Adrenal gland (tissue), 9 donors: ENCODE measurements at regions not wholly inside any gene's neighbourhood (a gene's known extent, or its start where the extent isn't known, plus 50 kb on each side); places are given as distances from the start of the nearest gene placed in this dataset.

Experiments used
- DNase-seq, 7 donors: peaks; one replicate each; pipeline ENCODE4 v3.0.0-alpha.2; 2019 to 2020
- H3K27ac ChIP-seq, 5 donors: fragments of 200-600 bp; sonication (generic) in 4 of 5; 1 replicate in 3 of 5; 2 replicates in 2 of 5; pipeline versions ENCODE4 v1.5.1 to v1.8.0; 2016 to 2020; ENCODE audit warnings: mild to moderate bottlenecking in 1 of 5
- H3K27me3 ChIP-seq: fragments of 200-600 bp; 2 replicates; pipeline ENCODE4 v1.8.0; 2021
- H3K36me3 ChIP-seq, 2 donors: fragments of 200-600 bp; replicated peaks in 1 of 2; 1 replicate in 1 of 2; 2 replicates in 1 of 2; pipeline versions ENCODE4 v1.5.1 to v1.8.0; 2018 to 2022
- H3K4me1 ChIP-seq, 2 donors: fragments of 200-600 bp; replicated peaks in 1 of 2; 1 replicate in 1 of 2; 2 replicates in 1 of 2; pipeline versions ENCODE4 v1.5.1 to v1.8.0; 2018 to 2021
- H3K4me3 ChIP-seq, 4 donors: fragments of 200-600 bp; sonication (generic) in 3 of 4; one replicate each; pipeline ENCODE4 v1.5.1; 2016 to 2018
- H3K9me3 ChIP-seq, 3 donors: fragments of 200-600 bp; sonication (generic) in 1 of 3; replicated peaks in 1 of 3; 1 replicate in 2 of 3; 2 replicates in 1 of 3; pipeline versions ENCODE4 v1.5.1 to v1.8.0; 2016 to 2021
- CTCF ChIP-seq, 6 experiments: fragments of 450-650 bp in 4 of 6; fragments of 200-600 bp in 2 of 6; sonication (generic) in 1 of 6; IDR thresholded peaks; 1 replicate in 5 of 6; 2 replicates in 1 of 6; pipeline versions ENCODE4 v1.5.1 to v1.8.0; 2016 to 2021; ENCODE audit warnings: antibody characterized with exemption in 6 of 6, mild to moderate bottlenecking in 2 of 6, moderate library complexity in 1 of 6
- POLR2A ChIP-seq, 2 donors: fragments of 450-650 bp; IDR thresholded peaks; one replicate each; pipeline ENCODE4 v1.6.1; 2017; ENCODE audit warnings: antibody characterized with exemption in 2 of 2, mild to moderate bottlenecking in 2 of 2, moderate library complexity in 1 of 2
- WGBS, 4 donors: extraction: QIAGEN DNeasy Blood & Tissue Kit in 2 of 4; methylation state at CpG; one replicate each; pipeline versions ENCODE4 v1.1.5 to v1.1.7; 2013 to 2017; 5-methylcytosine and 5-hydroxymethylcytosine counted together
- intact Hi-C, 2 donors: fragments of 100-400 bp; cut with DNase I; formaldehyde crosslinking; loops; one replicate each; pipeline versions ENCODE4 v1.14.1 to v1.15.0; 2022 to 2023
- donor health status: healthy with polysubstance abuse.
- donor health status: Bipolar disorder and iron deficiency.
- donor health status: DM: yes; HTN: yes; CAD: no.
- donor health status: DM: no; HTN: no; CAD: no.
- donor health status: DM: no; HTN: no; CAD: no.

DNA sequence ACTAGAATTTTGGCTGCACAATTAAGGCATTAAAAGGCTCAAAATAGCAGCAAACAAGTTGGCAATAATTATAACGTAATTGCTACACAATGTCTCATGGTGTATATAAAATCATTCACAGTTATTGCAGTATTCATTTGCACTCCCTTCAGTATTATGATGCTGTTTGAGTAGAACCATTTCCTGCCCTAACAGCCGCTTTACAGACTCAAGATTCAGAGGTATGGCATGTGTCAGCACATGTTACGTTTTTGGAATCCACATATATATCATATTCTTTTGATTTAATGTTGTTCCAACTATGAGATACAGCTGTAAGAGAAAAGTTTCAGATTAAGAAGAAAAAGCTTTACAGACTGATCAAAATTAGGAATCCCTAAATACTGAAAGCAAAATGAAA, 56.3 kb upstream of the NCKAP5 start:
- Histone ChIP-seq H3K36me3 (no peaks in the 10 kb centered on the region), H3K4me1 (no peaks in the 10 kb centered on the region), H3K27me3 (no peaks in the 10 kb centered on the region), H3K9me3 (no peaks in the 10 kb centered on the region), H3K4me3 (no peak overlapping the region), H3K27ac (no peak overlapping the region)
- intact Hi-C loops, result no loop called here
- TF ChIP-seq CTCF (IDR thresholded peaks at IDR 0.05), result no peak
- no peak for TF ChIP-seq POLR2A (IDR thresholded peaks at IDR 0.05)
- 74 to 79% (median 77%) methylated on average over 3 of the region's 3 CpGs for WGBS, 4 donors
- DNase-seq, result no peak

DNA sequence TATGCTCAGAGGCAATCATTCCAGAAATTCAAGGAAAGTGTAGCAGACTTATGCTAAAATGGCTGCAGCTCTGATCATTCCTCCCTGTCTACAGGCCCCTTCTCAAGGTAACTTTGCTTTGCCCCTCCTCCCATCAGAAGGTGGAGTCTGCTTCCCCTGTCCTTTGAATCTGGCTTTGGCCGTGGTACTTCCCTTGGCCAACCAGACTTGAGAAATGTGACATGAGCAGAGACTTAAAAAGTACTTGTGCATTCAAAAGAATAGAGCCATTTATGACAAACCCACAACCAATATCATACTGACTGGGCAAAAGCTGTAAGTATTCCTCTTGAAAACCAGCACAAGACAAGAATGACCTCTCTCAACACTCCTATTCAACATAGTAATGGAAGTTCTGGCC, 59.5 kb upstream of the NCKAP5 start:
- intact Hi-C loops, result no loop called here
- Histone ChIP-seq H3K4me1 (no peaks in the 10 kb centered on the region), H3K4me3 (no peak overlapping the region), H3K36me3 (no peaks in the 10 kb centered on the region), H3K27me3 (no peaks in the 10 kb centered on the region), H3K27ac (no peak overlapping the region), H3K9me3 (no peaks in the 10 kb centered on the region)
- 56 to 100% (median 73%) methylated on average over 1 of the region's 1 CpG for WGBS, 4 donors
- no peak for DNase-seq
- TF ChIP-seq POLR2A (IDR thresholded peaks at IDR 0.05) (no peak), CTCF (IDR thresholded peaks at IDR 0.05) (no peak)

- H3K36me3 ChIP-seq, result no peaks in the 10 kb centered on the region
- no peak for TF ChIP-seq CTCF (IDR thresholded peaks at IDR 0.05)
- TF ChIP-seq POLR2A (IDR thresholded peaks at IDR 0.05), result no peak
- no peaks in the 10 kb centered on the region for H3K27me3 ChIP-seq
- intact Hi-C loops, result no loop called here
- no peaks in the 10 kb centered on the region for H3K9me3 ChIP-seq
- H3K27ac ChIP-seq, result no peak overlapping the region
- DNase-seq, result no peak
- no peak overlapping the region for H3K4me3 ChIP-seq
- no peaks in the 10 kb centered on the region for H3K4me1 ChIP-seq
- WGBS, 4 donors, result 74 to 89% (median 85%) methylated on average over 7 of the region's 7 CpGs
These were observed 65.0 kb upstream of the NCKAP5 start for GRCh38 chr2:133633309-133633708.

- WGBS, 4 donors, result 48 to 65% (median 56%) methylated on average over 8 of the region's 8 CpGs
- no peaks in the 10 kb centered on the region for H3K27me3 ChIP-seq
- H3K9me3 ChIP-seq, result no peaks in the 10 kb centered on the region
- H3K4me1 ChIP-seq, result no peaks in the 10 kb centered on the region
- intact Hi-C loops, result no loop called here
- DNase-seq, result no peak
- no peaks in the 10 kb centered on the region for H3K36me3 ChIP-seq
- no peak overlapping the region for H3K27ac ChIP-seq
- H3K4me3 ChIP-seq, result peak overlapping the region in 1 of 4 donors; percentile 9
- TF ChIP-seq CTCF (IDR thresholded peaks at IDR 0.05), result no peak
- TF ChIP-seq POLR2A (IDR thresholded peaks at IDR 0.05), result no peak
These were observed 65.7 kb upstream of the NCKAP5 start for GRCh38 chr2:133633881-133634409.
